GM12878 (cell line): ENCODE measurements at regions not wholly inside any gene's neighbourhood (a gene's known extent, or its start where the extent isn't known, plus 50 kb on each side); places are given as distances from the start of the nearest gene placed in this dataset.

Experiments
- ATAC-seq: fragments of 200-7000 bp; cut with Tn5 transposase; 3 replicates; pipeline ENCODE4 v1.9.1; 2020; ENCODE audit warnings: mild to moderate bottlenecking, moderate library complexity
- BruUV-seq: library from RNA; stranded (reverse); fragments of 400-500 nt; replicated peaks from 2 replicates; lab custom pipeline; 2021; lab: Mats Ljungman, UMichigan
- CTCF ChIA-PET: fragments of 300-600 bp; sonication (Branson Sonifier 250); formaldehyde crosslinking; extraction: SDS; loops from one replicate; lab custom pipeline; 2021; ENCODE audit warnings: inconsistent platforms; lab: Yijun Ruan, JAX
- POLR2A ChIA-PET: fragments of 350-600 bp; formaldehyde crosslinking; extraction: SDS; loops from one replicate; lab custom pipeline; 2021; ENCODE audit warnings: inconsistent platforms; lab: Charles Lee
- RAD21 ChIA-PET: fragments of 300-600 bp; sonication (Branson Sonifier 250); formaldehyde crosslinking; loops from one replicate; lab custom pipeline; 2023; ENCODE audit warnings: antibody characterized with exemption; ENCODE audit not compliant: unreplicated experiment; lab: Charles Lee
- SMC1A ChIA-PET: fragments of 300-600 bp; sonication (Branson Sonifier 250); formaldehyde crosslinking; loops from one replicate; lab custom pipeline; 2023; ENCODE audit not compliant: unreplicated experiment, uncharacterized antibody; lab: Charles Lee
- DNase-seq: peaks from one replicate; pipeline ENCODE4 v3.0.0-alpha.2; 2011; ENCODE audit warnings: low read depth, low spot score
- FAIRE-seq: peaks from 3 replicates; lab custom pipeline; 2011; peaks lifted over from hg19 to GRCh38; lab: Jason Lieb, UNC
- H2AFZ ChIP-seq: 2 replicates; pipeline ENCODE4 v1.6.0; 2011; ENCODE audit warnings: low read depth, low read length, control low read depth; ENCODE audit not compliant: control insufficient read depth
- H3K27ac ChIP-seq: 2 replicates; pipeline ENCODE4 v1.5.1; 2011; ENCODE audit warnings: control low read depth; ENCODE audit not compliant: control insufficient read depth, insufficient read depth
- H3K27me3 ChIP-seq, 2 experiments: replicated peaks in 1 of 2; 2 replicates each; pipeline versions ENCODE4 v1.6.0 to v1.6.1; 2011; ENCODE audit warnings: low read length in 1 of 2; ENCODE audit not compliant: control insufficient read depth in 2 of 2, insufficient read depth in 2 of 2
- H3K36me3 ChIP-seq, 2 experiments: 2 replicates each; pipeline ENCODE4 v1.5.1; 2011; ENCODE audit warnings: low read length in 1 of 2; ENCODE audit not compliant: control insufficient read depth in 2 of 2, insufficient read depth in 2 of 2
- H3K4me1 ChIP-seq: 2 replicates; pipeline ENCODE4 v1.6.1; 2011; ENCODE audit warnings: mild to moderate bottlenecking, low read length, moderate library complexity, mixed read lengths; ENCODE audit not compliant: control insufficient read depth, insufficient read depth
- H3K4me2 ChIP-seq: 2 replicates; pipeline ENCODE4 v1.6.0; 2011; ENCODE audit warnings: control low read depth; ENCODE audit not compliant: control insufficient read depth, insufficient read depth
- H3K4me3 ChIP-seq: fragments of 200-600 bp; sonication (generic); 2 replicates; pipeline ENCODE4 v1.5.1; 2016
- H3K79me2 ChIP-seq: 2 replicates; pipeline ENCODE4 v1.6.0; 2011; ENCODE audit warnings: low read length; ENCODE audit not compliant: control insufficient read depth, insufficient read depth
- H3K9ac ChIP-seq: 2 replicates; pipeline ENCODE4 v1.8.0; 2011; ENCODE audit warnings: low read length, control low read depth, mixed read lengths; ENCODE audit not compliant: control insufficient read depth, insufficient read depth
- H3K9me3 ChIP-seq: replicated peaks from 3 replicates; pipeline ENCODE4 v1.5.1; 2011; ENCODE audit warnings: mild to moderate bottlenecking, low read length; ENCODE audit not compliant: control insufficient read depth, insufficient read depth
- H4K20me1 ChIP-seq: 2 replicates; pipeline ENCODE4 v1.6.0; 2011; ENCODE audit not compliant: control insufficient read depth, insufficient read depth
- ASH2L ChIP-seq: fragments of 300-600, 200-600 bp; sonication (generic); IDR thresholded peaks from 2 replicates; pipeline ENCODE4 v1.6.1; 2017; ENCODE audit warnings: low read depth, mild to moderate bottlenecking, borderline replicate concordance
- CHD2 ChIP-seq: IDR thresholded peaks from 2 replicates; pipeline ENCODE4 v1.6.1; 2011; ENCODE audit warnings: low read depth, low read length, improper control_type of control experiment, borderline replicate concordance
- RBBP5 ChIP-seq: fragments of 200-600 bp; sonication (generic); conservative IDR thresholded peaks from 2 replicates; pipeline ENCODE4 v1.6.1; 2016
- SUPT20H ChIP-seq: IDR thresholded peaks from 2 replicates; pipeline ENCODE4 v1.6.1; 2011; ENCODE audit warnings: low read depth, mild to moderate bottlenecking, low read length, moderate library complexity, borderline replicate concordance; ENCODE audit not compliant: control insufficient read depth
- TCF3 ChIP-seq: IDR thresholded peaks from 2 replicates; pipeline ENCODE4 v1.6.1; 2012; ENCODE audit warnings: low read depth, mild to moderate bottlenecking, low read length, borderline replicate concordance; ENCODE audit not compliant: insufficient read depth
- WGBS: methylation state at CpG from one replicate; pipeline ENCODE4 v1.1.6; 2016; ENCODE audit warnings: low lambda C conversion rate; ENCODE audit not compliant: insufficient replicate concordance, insufficient coverage; ENCODE audit errors: missing lambda C conversion rate; 5-methylcytosine and 5-hydroxymethylcytosine counted together
- in situ Hi-C: fragments of 300-500 bp; cut with MboI; formaldehyde crosslinking; loops from 9 replicates; pipeline ENCODE4 v1.14.3; 2018; ENCODE audit warnings: mixed read lengths
- intact Hi-C: fragments of 100-400 bp; cut with micrococcal nuclease; formaldehyde crosslinking; loops from one replicate; pipeline ENCODE4 v1.14.2; 2022; ENCODE audit not compliant: unreplicated experiment
- TF ChIP-seq, protein P1 (sequence below): fragments of 450-650 bp; IDR thresholded peaks from 2 replicates; pipeline ENCODE4 v1.6.1; 2014; ENCODE audit warnings: mild to moderate bottlenecking
- TF ChIP-seq, protein P2 (sequence below): fragments of 150-350 bp; IDR thresholded peaks from 2 replicates; pipeline ENCODE4 v1.6.1; 2014; ENCODE audit warnings: mild to moderate bottlenecking, low read depth, low read length
- TF ChIP-seq, protein P3 (sequence below): fragments of 450-650 bp; formaldehyde crosslinking; IDR thresholded peaks from 2 replicates; pipeline ENCODE4 v1.4.0; 2022; ENCODE audit warnings: mild to moderate bottlenecking, moderate library complexity
- TF ChIP-seq, protein P4 (sequence below): fragments of 450-650 bp; IDR thresholded peaks from 2 replicates; pipeline ENCODE4 v1.6.1; 2017; ENCODE audit warnings: low read depth, mild to moderate bottlenecking, moderate library complexity
- TF ChIP-seq, protein P5 (sequence below): fragments of 450-650 bp; formaldehyde crosslinking; IDR thresholded peaks from 2 replicates; pipeline ENCODE4 v1.5.0; 2022; ENCODE audit warnings: mild to moderate bottlenecking, missing genetic modification characterization

DNA sequence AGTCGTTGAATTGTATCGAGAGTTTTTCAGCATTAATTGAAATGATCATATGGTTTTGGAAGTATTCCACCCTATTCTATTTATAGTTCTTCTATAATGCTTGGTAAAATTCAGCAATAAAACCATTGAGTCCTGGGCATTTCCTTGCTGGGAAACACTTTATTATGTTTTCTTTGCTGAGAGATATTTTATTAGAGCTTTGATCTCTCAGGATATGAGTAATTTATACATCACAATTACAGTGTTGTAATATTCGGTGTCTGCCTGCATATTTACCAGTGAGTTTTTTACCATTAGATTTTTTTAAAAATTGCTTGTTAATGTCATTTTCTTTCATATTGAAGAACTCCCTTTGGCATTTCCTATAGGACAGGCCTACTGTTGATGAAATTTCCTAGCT is 402.7 kb upstream of the FSIP2 start:
- FAIRE-seq = no peak
- in situ Hi-C loops = no loop called here
- BruUV-seq = no TSS peak
- SMC1A ChIA-PET = no interaction called here
- Histone ChIP-seq H4K20me1 (no peaks in the 10 kb centered on the region), H3K36me3 (no peaks in the 10 kb centered on the region), H3K4me2 (no peak overlapping the region), H3K9me3 (no peaks in the 10 kb centered on the region), H3K79me2 (no peaks in the 10 kb centered on the region), H3K4me3 (no peak overlapping the region), H3K27ac (no peak overlapping the region), H3K4me1 (no peaks in the 10 kb centered on the region), H3K9ac (no peak overlapping the region), H3K27me3 (no peaks in the 10 kb centered on the region), H2AFZ (no peak overlapping the region)
- CTCF ChIA-PET = interaction anchor here (0.6 kb wide), 1 partner anchor 15 kb away, joined by 3 read pairs; no protein-coding TSS in a partner anchor
- 34% methylated on average over 3 of the region's 3 CpGs for WGBS
- ATAC-seq = no peak
- POLR2A ChIA-PET = no interaction called here
- RAD21 ChIA-PET = no interaction called here
- intact Hi-C loops = no loop called here
- no peak for DNase-seq
- TF ChIP-seq, protein P1, sequence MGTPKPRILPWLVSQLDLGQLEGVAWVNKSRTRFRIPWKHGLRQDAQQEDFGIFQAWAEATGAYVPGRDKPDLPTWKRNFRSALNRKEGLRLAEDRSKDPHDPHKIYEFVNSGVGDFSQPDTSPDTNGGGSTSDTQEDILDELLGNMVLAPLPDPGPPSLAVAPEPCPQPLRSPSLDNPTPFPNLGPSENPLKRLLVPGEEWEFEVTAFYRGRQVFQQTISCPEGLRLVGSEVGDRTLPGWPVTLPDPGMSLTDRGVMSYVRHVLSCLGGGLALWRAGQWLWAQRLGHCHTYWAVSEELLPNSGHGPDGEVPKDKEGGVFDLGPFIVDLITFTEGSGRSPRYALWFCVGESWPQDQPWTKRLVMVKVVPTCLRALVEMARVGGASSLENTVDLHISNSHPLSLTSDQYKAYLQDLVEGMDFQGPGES = no peak
- no peak for TF ChIP-seq ASH2L
- TF ChIP-seq, protein P2, sequence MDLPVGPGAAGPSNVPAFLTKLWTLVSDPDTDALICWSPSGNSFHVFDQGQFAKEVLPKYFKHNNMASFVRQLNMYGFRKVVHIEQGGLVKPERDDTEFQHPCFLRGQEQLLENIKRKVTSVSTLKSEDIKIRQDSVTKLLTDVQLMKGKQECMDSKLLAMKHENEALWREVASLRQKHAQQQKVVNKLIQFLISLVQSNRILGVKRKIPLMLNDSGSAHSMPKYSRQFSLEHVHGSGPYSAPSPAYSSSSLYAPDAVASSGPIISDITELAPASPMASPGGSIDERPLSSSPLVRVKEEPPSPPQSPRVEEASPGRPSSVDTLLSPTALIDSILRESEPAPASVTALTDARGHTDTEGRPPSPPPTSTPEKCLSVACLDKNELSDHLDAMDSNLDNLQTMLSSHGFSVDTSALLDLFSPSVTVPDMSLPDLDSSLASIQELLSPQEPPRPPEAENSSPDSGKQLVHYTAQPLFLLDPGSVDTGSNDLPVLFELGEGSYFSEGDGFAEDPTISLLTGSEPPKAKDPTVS = no peak
- TF ChIP-seq, protein P3, sequence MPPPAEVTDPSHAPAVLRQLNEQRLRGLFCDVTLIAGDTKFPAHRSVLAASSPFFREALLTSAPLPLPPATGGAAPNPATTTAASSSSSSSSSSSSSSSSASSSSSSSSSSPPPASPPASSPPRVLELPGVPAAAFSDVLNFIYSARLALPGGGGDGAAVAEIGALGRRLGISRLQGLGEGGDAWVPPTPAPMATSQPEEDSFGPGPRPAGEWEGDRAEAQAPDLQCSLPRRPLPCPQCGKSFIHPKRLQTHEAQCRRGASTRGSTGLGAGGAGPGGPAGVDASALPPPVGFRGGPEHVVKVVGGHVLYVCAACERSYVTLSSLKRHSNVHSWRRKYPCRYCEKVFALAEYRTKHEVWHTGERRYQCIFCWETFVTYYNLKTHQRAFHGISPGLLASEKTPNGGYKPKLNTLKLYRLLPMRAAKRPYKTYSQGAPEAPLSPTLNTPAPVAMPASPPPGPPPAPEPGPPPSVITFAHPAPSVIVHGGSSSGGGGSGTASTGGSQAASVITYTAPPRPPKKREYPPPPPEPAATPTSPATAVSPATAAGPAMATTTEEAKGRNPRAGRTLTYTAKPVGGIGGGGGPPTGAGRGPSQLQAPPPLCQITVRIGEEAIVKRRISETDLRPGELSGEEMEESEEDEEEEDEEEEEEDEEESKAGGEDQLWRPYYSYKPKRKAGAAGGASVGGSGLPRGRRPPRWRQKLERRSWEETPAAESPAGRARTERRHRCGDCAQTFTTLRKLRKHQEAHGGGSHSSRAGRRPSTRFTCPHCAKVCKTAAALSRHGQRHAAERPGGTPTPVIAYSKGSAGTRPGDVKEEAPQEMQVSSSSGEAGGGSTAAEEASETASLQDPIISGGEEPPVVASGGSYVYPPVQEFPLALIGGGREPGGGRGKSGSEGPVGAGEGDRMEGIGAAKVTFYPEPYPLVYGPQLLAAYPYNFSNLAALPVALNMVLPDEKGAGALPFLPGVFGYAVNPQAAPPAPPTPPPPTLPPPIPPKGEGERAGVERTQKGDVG = no peak
- TF ChIP-seq, protein P4, sequence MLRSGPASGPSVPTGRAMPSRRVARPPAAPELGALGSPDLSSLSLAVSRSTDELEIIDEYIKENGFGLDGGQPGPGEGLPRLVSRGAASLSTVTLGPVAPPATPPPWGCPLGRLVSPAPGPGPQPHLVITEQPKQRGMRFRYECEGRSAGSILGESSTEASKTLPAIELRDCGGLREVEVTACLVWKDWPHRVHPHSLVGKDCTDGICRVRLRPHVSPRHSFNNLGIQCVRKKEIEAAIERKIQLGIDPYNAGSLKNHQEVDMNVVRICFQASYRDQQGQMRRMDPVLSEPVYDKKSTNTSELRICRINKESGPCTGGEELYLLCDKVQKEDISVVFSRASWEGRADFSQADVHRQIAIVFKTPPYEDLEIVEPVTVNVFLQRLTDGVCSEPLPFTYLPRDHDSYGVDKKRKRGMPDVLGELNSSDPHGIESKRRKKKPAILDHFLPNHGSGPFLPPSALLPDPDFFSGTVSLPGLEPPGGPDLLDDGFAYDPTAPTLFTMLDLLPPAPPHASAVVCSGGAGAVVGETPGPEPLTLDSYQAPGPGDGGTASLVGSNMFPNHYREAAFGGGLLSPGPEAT = no peak
- TF ChIP-seq SUPT20H = no peak
- TF ChIP-seq, protein P5, sequence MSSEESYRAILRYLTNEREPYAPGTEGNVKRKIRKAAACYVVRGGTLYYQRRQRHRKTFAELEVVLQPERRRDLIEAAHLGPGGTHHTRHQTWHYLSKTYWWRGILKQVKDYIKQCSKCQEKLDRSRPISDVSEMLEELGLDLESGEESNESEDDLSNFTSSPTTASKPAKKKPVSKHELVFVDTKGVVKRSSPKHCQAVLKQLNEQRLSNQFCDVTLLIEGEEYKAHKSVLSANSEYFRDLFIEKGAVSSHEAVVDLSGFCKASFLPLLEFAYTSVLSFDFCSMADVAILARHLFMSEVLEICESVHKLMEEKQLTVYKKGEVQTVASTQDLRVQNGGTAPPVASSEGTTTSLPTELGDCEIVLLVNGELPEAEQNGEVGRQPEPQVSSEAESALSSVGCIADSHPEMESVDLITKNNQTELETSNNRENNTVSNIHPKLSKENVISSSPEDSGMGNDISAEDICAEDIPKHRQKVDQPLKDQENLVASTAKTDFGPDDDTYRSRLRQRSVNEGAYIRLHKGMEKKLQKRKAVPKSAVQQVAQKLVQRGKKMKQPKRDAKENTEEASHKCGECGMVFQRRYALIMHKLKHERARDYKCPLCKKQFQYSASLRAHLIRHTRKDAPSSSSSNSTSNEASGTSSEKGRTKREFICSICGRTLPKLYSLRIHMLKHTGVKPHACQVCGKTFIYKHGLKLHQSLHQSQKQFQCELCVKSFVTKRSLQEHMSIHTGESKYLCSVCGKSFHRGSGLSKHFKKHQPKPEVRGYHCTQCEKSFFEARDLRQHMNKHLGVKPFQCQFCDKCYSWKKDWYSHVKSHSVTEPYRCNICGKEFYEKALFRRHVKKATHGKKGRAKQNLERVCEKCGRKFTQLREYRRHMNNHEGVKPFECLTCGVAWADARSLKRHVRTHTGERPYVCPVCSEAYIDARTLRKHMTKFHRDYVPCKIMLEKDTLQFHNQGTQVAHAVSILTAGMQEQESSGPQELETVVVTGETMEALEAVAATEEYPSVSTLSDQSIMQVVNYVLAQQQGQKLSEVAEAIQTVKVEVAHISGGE (CRISPR knock-in tag) = no peak
- no peak for TF ChIP-seq CHD2
- TF ChIP-seq TCF3 = no peak
- no peak for TF ChIP-seq RBBP5
